NCI-H2171 treated with DMSO at 0.1 percent for 48 hours (cell line): ENCODE measurements at regions not wholly inside any gene's neighbourhood (a gene's known extent, or its start where the extent isn't known, plus 50 kb on each side); places are given as distances from the start of the nearest gene placed in this dataset.
A peak's percentile ranks its signal among the peaks of the same experiment; 100 is the strongest.

Experiments used
- DNase-seq: peaks from one replicate; lab custom pipeline; 2025; lab: John Stamatoyannopoulos, UW

- no peak for DNase-seq
Measured at GRCh38 chr17:79521225-79521624, 89.6 kb downstream of the RBFOX3 start.

- peak; percentile 89 for DNase-seq
Measured at GRCh38 chr17:79520167-79521165, 90.4 kb downstream of the RBFOX3 start.

GRCh38 chr17:79519601-79520000 lies 91.2 kb downstream of the RBFOX3 start:
- no peak for DNase-seq

- DNase-seq: no peak
Measured at GRCh38 chr17:79518585-79519523, 92.0 kb downstream of the RBFOX3 start.

GRCh38 chr17:79517827-79518584 lies 92.8 kb downstream of the RBFOX3 start:
- DNase-seq: no peak

GRCh38 chr17:79515646-79516571 lies 94.9 kb downstream of the RBFOX3 start:
- peak; percentile 36 for DNase-seq

GRCh38 chr17:79515110-79515509 lies 95.7 kb downstream of the RBFOX3 start:
- DNase-seq: no peak

- DNase-seq: no peak
Measured at GRCh38 chr17:79513820-79514535, 96.9 kb downstream of the RBFOX3 start.

GRCh38 chr17:79513206-79513605 lies 97.6 kb downstream of the RBFOX3 start:
- DNase-seq: no peak

GRCh38 chr17:79511471-79511870 lies 99.4 kb downstream of the RBFOX3 start:
- DNase-seq: no peak

- no peak for DNase-seq
Measured at GRCh38 chr17:79510071-79510470, 100.8 kb downstream of the RBFOX3 start.

GRCh38 chr17:79509490-79509889 lies 101.4 kb downstream of the RBFOX3 start:
- DNase-seq: no peak

- DNase-seq: no peak
Measured at GRCh38 chr17:79509008-79509407, 101.8 kb downstream of the RBFOX3 start.

GRCh38 chr17:79508291-79508716 lies 102.5 kb downstream of the RBFOX3 start:
- no peak for DNase-seq

- no peak for DNase-seq
Measured at GRCh38 chr17:79506955-79507354, 103.9 kb downstream of the RBFOX3 start.

- no peak for DNase-seq
Measured at GRCh38 chr17:79506150-79506870, 104.5 kb downstream of the RBFOX3 start.

- no peak for DNase-seq
Measured at GRCh38 chr17:79505199-79505598, 105.7 kb downstream of the RBFOX3 start.

GRCh38 chr17:79504181-79504605 lies 106.7 kb downstream of the RBFOX3 start:
- DNase-seq: no peak

- DNase-seq: no peak
Measured at GRCh38 chr17:79503126-79503839, 107.6 kb downstream of the RBFOX3 start.
